Jurkat, Clone E6-1 (cell line): ENCODE measurements at regions not wholly inside any gene's neighbourhood (a gene's known extent, or its start where the extent isn't known, plus 50 kb on each side); places are given as distances from the start of the nearest gene placed in this dataset.

Source experiments
- DNase-seq: peaks from one replicate; pipeline ENCODE4 v3.0.0-alpha.2; 2011; ENCODE audit warnings: low read depth, low spot score
- H3K4me3 ChIP-seq: 2 replicates; pipeline ENCODE4 v1.5.1; 2011; ENCODE audit warnings: mild to moderate bottlenecking, low read length, control low read depth, moderate library complexity

- no peak for DNase-seq
Measured at GRCh38 chr13:109366525-109366924, 419.9 kb downstream of the IRS2 start.

GRCh38 chr13:109363431-109363830 lies 423.0 kb downstream of the IRS2 start:
- H3K4me3 ChIP-seq: no peak overlapping the region
- no peak for DNase-seq

More at GRCh38 chr13:109366525-109366924, 419.9 kb downstream of the IRS2 start:
- H3K4me3 ChIP-seq: no peak overlapping the region

- no peak for DNase-seq
Measured at GRCh38 chr13:109362616-109363015, 423.8 kb downstream of the IRS2 start.

GRCh38 chr13:109361562-109362289 lies 424.7 kb downstream of the IRS2 start:
- peak; percentile 29 for DNase-seq
- H3K4me3 ChIP-seq: no peak overlapping the region

More at GRCh38 chr13:109362616-109363015, 423.8 kb downstream of the IRS2 start:
- no peak overlapping the region for H3K4me3 ChIP-seq

- no peak overlapping the region for H3K4me3 ChIP-seq
- no peak for DNase-seq
Measured at GRCh38 chr13:109357751-109358471, 428.5 kb downstream of the IRS2 start.

- no peak for DNase-seq
- no peak overlapping the region for H3K4me3 ChIP-seq
Measured at GRCh38 chr13:109355875-109356434, 430.4 kb downstream of the IRS2 start.

GRCh38 chr13:109355166-109355565 lies 431.2 kb downstream of the IRS2 start:
- H3K4me3 ChIP-seq: no peak overlapping the region
- DNase-seq: no peak

- no peak for DNase-seq
- no peak overlapping the region for H3K4me3 ChIP-seq
Measured at GRCh38 chr13:109351236-109351635, 435.1 kb downstream of the IRS2 start.

- no peak for DNase-seq
- no peak overlapping the region for H3K4me3 ChIP-seq
Measured at GRCh38 chr13:109348519-109349258, 437.7 kb downstream of the IRS2 start.

GRCh38 chr13:109346060-109346459 lies 440.3 kb downstream of the IRS2 start:
- no peak overlapping the region for H3K4me3 ChIP-seq
- no peak for DNase-seq

- no peak overlapping the region for H3K4me3 ChIP-seq
- no peak for DNase-seq
Measured at GRCh38 chr13:109345433-109345941, 440.9 kb downstream of the IRS2 start.

GRCh38 chr13:109344552-109345157 lies 441.7 kb downstream of the IRS2 start:
- H3K4me3 ChIP-seq: no peak overlapping the region
- DNase-seq: no peak

- DNase-seq: no peak
- no peak overlapping the region for H3K4me3 ChIP-seq
Measured at GRCh38 chr13:109336730-109337129, 449.7 kb downstream of the IRS2 start.

- no peak overlapping the region for H3K4me3 ChIP-seq
- DNase-seq: no peak
Measured at GRCh38 chr13:109333893-109334651, 452.3 kb downstream of the IRS2 start.

- no peak overlapping the region for H3K4me3 ChIP-seq
- DNase-seq: no peak
Measured at GRCh38 chr13:109332506-109333499, 453.6 kb downstream of the IRS2 start.

- no peak for DNase-seq
- H3K4me3 ChIP-seq: no peak overlapping the region
Measured at GRCh38 chr13:109331898-109332297, 454.5 kb downstream of the IRS2 start.

GRCh38 chr13:109331011-109331433 lies 455.4 kb downstream of the IRS2 start:
- no peak overlapping the region for H3K4me3 ChIP-seq
- no peak for DNase-seq
